MCF 10A (cell line): ENCODE measurements at regions not wholly inside any gene's neighbourhood (a gene's known extent, or its start where the extent isn't known, plus 50 kb on each side); places are given as distances from the start of the nearest gene placed in this dataset.
"Not testable (repeated sequence)": the region's sequence is repeated elsewhere in the genome, so short reads cannot be mapped to it uniquely, and the experiment has no call there.

ENCODE experiments used
- BruUV-seq: library from RNA; stranded (reverse); fragments of 400-500 nt; replicated peaks from 2 replicates; lab custom pipeline; 2021; lab: Mats Ljungman, UMichigan
- CTCF ChIA-PET: fragments of 300-600 bp; sonication (Branson Sonifier 250); formaldehyde crosslinking; extraction: SDS; loops from one replicate; lab custom pipeline; 2021; ENCODE audit warnings: antibody characterized with exemption, inconsistent platforms; lab: Yijun Ruan, JAX
- POLR2A ChIA-PET: fragments of 300-600, 350-650 bp; sonication (Branson Sonifier 250); formaldehyde crosslinking; extraction: SDS; loops from one replicate; lab custom pipeline; 2020; ENCODE audit warnings: antibody characterized with exemption, inconsistent platforms; lab: Yijun Ruan, JAX
- DNase-seq: peaks from one replicate; pipeline ENCODE4 v3.0.0-alpha.2; 2018; ENCODE audit not compliant: unreplicated experiment
- H3K27ac Mint-ChIP-seq: one replicate; pipeline ENCODE4 v1.8.0; 2022; ENCODE audit warnings: mild to moderate bottlenecking, low read depth, mixed read lengths; ENCODE audit not compliant: unreplicated experiment
- H3K27me3 Mint-ChIP-seq: one replicate; pipeline ENCODE4 v1.8.0; 2022; ENCODE audit warnings: mixed read lengths; ENCODE audit not compliant: insufficient read depth, unreplicated experiment
- H3K36me3 Mint-ChIP-seq: one replicate; pipeline ENCODE4 v1.8.0; 2022; ENCODE audit warnings: mild to moderate bottlenecking, moderate library complexity, mixed read lengths; ENCODE audit not compliant: insufficient read depth, unreplicated experiment
- H3K4me1 Mint-ChIP-seq: one replicate; pipeline ENCODE4 v1.8.0; 2022; ENCODE audit warnings: mixed read lengths; ENCODE audit not compliant: insufficient read depth, unreplicated experiment
- H3K4me3 Mint-ChIP-seq: one replicate; pipeline ENCODE4 v1.8.0; 2022; ENCODE audit warnings: mild to moderate bottlenecking, moderate library complexity, mixed read lengths; ENCODE audit not compliant: unreplicated experiment
- H3K9me3 Mint-ChIP-seq: one replicate; pipeline ENCODE4 v1.8.0; 2022; ENCODE audit warnings: mixed read lengths; ENCODE audit not compliant: unreplicated experiment
- CTCF ChIP-seq: fragments of 200-600 bp; IDR thresholded peaks from one replicate; pipeline ENCODE4 v1.8.0; 2022; ENCODE audit warnings: antibody characterized with exemption, mild to moderate bottlenecking; ENCODE audit not compliant: unreplicated experiment
- intact Hi-C: fragments of 100-400 bp; cut with micrococcal nuclease; formaldehyde crosslinking; loops from 2 replicates; pipeline ENCODE4 v1.14.1; 2022

GRCh38 chr5:67857502-67857901, 358.1 kb upstream of the PIK3R1 start:
- CTCF ChIA-PET: no interaction called here
- intact Hi-C loops: no loop called here

DNA sequence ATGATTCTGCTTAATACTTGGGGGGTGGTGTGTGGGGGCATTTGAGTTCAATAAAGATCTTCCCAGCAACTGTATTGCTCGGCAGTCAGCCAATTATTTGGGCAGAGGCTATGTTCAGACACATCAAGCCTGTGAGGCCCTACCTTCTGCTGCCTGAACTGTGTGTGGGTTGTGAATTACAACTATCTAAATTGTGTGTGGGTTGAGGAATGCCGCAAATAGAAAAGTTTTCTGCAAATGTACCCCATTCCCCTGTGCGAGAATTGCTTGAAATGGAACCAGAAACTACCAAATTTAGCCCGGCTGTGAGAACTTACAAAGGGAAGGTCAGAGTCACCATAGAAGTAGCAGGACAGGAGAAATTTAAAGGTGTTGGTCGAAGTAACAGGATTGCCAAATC, 360.0 kb upstream of the PIK3R1 start:
- Mint-ChIP-seq H3K27me3 (no peaks in the 10 kb centered on the region), H3K9me3 (peaks cover 2% of the 10 kb centered on the region), H3K4me1 (no peaks in the 10 kb centered on the region), H3K36me3 (no peaks in the 10 kb centered on the region), H3K27ac (no peak overlapping the region), H3K4me3 (no peak overlapping the region)
- intact Hi-C loops: no loop called here
- DNase-seq: no peak
- CTCF ChIA-PET: no interaction called here
- TF ChIP-seq CTCF: no peak
- no TSS peak for BruUV-seq
- POLR2A ChIA-PET: interaction anchor here (1.0 to 1.2 kb wide), 2 partner anchors 16 to 26 kb away, joined by 3 read pairs; no protein-coding TSS in a partner anchor

More at GRCh38 chr5:67857502-67857901, 358.1 kb upstream of the PIK3R1 start:
- no peak for DNase-seq
- no peaks in the 10 kb centered on the region for H3K4me1 Mint-ChIP-seq
- no peaks in the 10 kb centered on the region for H3K36me3 Mint-ChIP-seq
- no peak overlapping the region for H3K4me3 Mint-ChIP-seq
- no TSS peak for BruUV-seq
- no peak for TF ChIP-seq CTCF
- H3K9me3 Mint-ChIP-seq: peaks cover 7% of the 10 kb centered on the region
- no peak overlapping the region for H3K27ac Mint-ChIP-seq
- no peaks in the 10 kb centered on the region for H3K27me3 Mint-ChIP-seq
- POLR2A ChIA-PET: interaction anchor here (1.1 to 1.9 kb wide), 2 partner anchors 16 to 18 kb away, joined by 3 to 4 read pairs; no protein-coding TSS in a partner anchor

DNA sequence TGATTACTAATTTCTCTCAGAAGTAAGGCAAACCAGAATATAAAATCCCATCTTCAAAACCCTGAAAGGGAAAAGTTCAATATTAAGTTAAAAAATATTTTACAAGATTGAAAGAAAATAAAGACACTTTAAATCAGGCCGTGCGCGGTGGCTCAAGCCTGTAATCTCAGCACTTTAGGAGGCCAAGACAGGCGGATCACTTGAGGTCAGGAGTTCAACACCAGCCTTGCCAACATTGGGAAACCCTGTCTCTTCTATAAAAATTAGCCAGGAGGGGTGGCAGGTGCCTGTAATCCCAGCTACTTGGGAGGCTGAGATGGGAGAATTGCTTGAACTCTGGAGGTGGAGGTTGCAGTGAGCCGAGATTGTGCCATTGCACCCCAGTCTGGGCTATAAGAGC, 364.6 kb upstream of the PIK3R1 start:
- H3K4me3 Mint-ChIP-seq, DNase-seq, CTCF ChIA-PET, H3K27me3 Mint-ChIP-seq, H3K36me3 Mint-ChIP-seq, H3K9me3 Mint-ChIP-seq, BruUV-seq, H3K27ac Mint-ChIP-seq, H3K4me1 Mint-ChIP-seq, intact Hi-C loops: not testable (repeated sequence)
- POLR2A ChIA-PET: interaction anchor here (0.5 to 1.3 kb wide), 2 partner anchors 30 to 371 kb away, joined by 3 to 4 read pairs; no protein-coding TSS in a partner anchor

GRCh38 chr5:67844924-67845323, 370.6 kb upstream of the PIK3R1 start:
- peaks cover 2% of the 10 kb centered on the region for H3K4me1 Mint-ChIP-seq
- no peak overlapping the region for H3K4me3 Mint-ChIP-seq
- no peaks in the 10 kb centered on the region for H3K9me3 Mint-ChIP-seq
- no peak for TF ChIP-seq CTCF
- intact Hi-C loops: no loop called here
- ChIA-PET POLR2A (interaction anchor here (0.9 kb wide), 1 partner anchor 370 kb away, joined by 3 read pairs; no protein-coding TSS in a partner anchor), CTCF (interaction anchor here (0.6 kb wide), 1 partner anchor 793 kb away, joined by 3 read pairs; no protein-coding TSS in a partner anchor)
- no peak overlapping the region for H3K27ac Mint-ChIP-seq
- no TSS peak for BruUV-seq
- no peaks in the 10 kb centered on the region for H3K36me3 Mint-ChIP-seq
- no peaks in the 10 kb centered on the region for H3K27me3 Mint-ChIP-seq
- DNase-seq: no peak
